CD14-positive monocyte (primary cell): ENCODE measurements at regions not wholly inside any gene's neighbourhood (a gene's known extent, or its start where the extent isn't known, plus 50 kb on each side); places are given as distances from the start of the nearest gene placed in this dataset.

Experiments
- DNase-seq, 3 donors: peaks; one replicate each; pipeline ENCODE4 v3.0.0-alpha.2; 2011 to 2022
- H2AFZ ChIP-seq: 2 replicates; pipeline ENCODE4 v1.6.0; 2012; ENCODE audit warnings: mild to moderate bottlenecking, low read depth, low read length, inconsistent platforms; ENCODE audit not compliant: insufficient read depth, poor library complexity, severe bottlenecking
- H3K27ac ChIP-seq, 2 donors: 1 replicate in 1 of 2; 2 replicates in 1 of 2; pipeline ENCODE4 v1.5.1; 2012 to 2013; ENCODE audit warnings: low read length in 2 of 2, control low read depth in 1 of 2, inconsistent platforms in 1 of 2, low read depth in 1 of 2, mild to moderate bottlenecking in 1 of 2
- H3K27me3 ChIP-seq, 2 donors: one replicate each; pipeline versions ENCODE4 v1.6.0 to v1.6.1; 2011 to 2013; ENCODE audit warnings: low read length in 2 of 2; ENCODE audit not compliant: control insufficient read depth in 2 of 2, insufficient read depth in 2 of 2
- H3K36me3 ChIP-seq, 2 donors: replicated peaks in 1 of 2; 1 replicate in 1 of 2; 2 replicates in 1 of 2; pipeline versions ENCODE4 v1.5.1 to v1.6.1; 2012 to 2013; ENCODE audit warnings: low read length in 2 of 2, control low read depth in 1 of 2, inconsistent platforms in 1 of 2, mild to moderate bottlenecking in 1 of 2; ENCODE audit not compliant: insufficient read depth in 2 of 2, control insufficient read depth in 1 of 2
- H3K4me1 ChIP-seq, 2 donors: 1 replicate in 1 of 2; 2 replicates in 1 of 2; pipeline versions ENCODE4 v1.5.1 to v1.6.1; 2012 to 2013; ENCODE audit warnings: low read length in 2 of 2, control low read depth in 1 of 2, inconsistent platforms in 1 of 2, mild to moderate bottlenecking in 1 of 2, moderate library complexity in 1 of 2; ENCODE audit not compliant: insufficient read depth in 2 of 2, control insufficient read depth in 1 of 2
- H3K4me2 ChIP-seq: replicated peaks from 2 replicates; pipeline ENCODE3; 2012; ENCODE audit warnings: low read length, moderate library complexity, mild to moderate bottlenecking; ENCODE audit not compliant: poor library complexity, severe bottlenecking; ENCODE audit errors: extremely low read depth
- H3K4me3 ChIP-seq, 3 experiments: fragments of 200-600 bp in 1 of 3; sonication (generic) in 1 of 3; replicated peaks in 1 of 3; 1 replicate in 2 of 3; 2 replicates in 1 of 3; pipeline ENCODE4 v1.5.1; 2011 to 2013; ENCODE audit warnings: low read length in 3 of 3, mild to moderate bottlenecking in 3 of 3, control low read depth in 2 of 3, low read depth in 2 of 3, inconsistent platforms in 1 of 3, moderate library complexity in 1 of 3
- H3K79me2 ChIP-seq: 2 replicates; pipeline ENCODE4 v1.6.0; 2012; ENCODE audit warnings: mild to moderate bottlenecking, control low read depth, inconsistent platforms, low read length, moderate library complexity; ENCODE audit not compliant: insufficient read depth
- H3K9ac ChIP-seq: 2 replicates; pipeline ENCODE4 v1.6.0; 2017; ENCODE audit warnings: low read length, mild to moderate bottlenecking; ENCODE audit not compliant: insufficient read depth, poor library complexity, severe bottlenecking
- H3K9me3 ChIP-seq, 2 donors: replicated peaks in 1 of 2; 1 replicate in 1 of 2; 2 replicates in 1 of 2; pipeline versions ENCODE4 v1.5.1 to v1.6.1; 2012 to 2013; ENCODE audit warnings: low read length in 2 of 2, control low read depth in 1 of 2; ENCODE audit not compliant: control insufficient read depth in 1 of 2, insufficient read depth in 1 of 2
- H4K20me1 ChIP-seq: 2 replicates; pipeline ENCODE4 v1.6.0; 2012; ENCODE audit warnings: mild to moderate bottlenecking, low read length, control low read depth, moderate library complexity; ENCODE audit not compliant: insufficient read depth
- H3K27ac Mint-ChIP-seq, 7 donors: one replicate each; pipeline ENCODE4 v1.8.0; 2020; ENCODE audit warnings: mild to moderate bottlenecking in 7 of 7, mixed read lengths in 7 of 7, moderate library complexity in 6 of 7, inconsistent platforms in 2 of 7
- H3K27me3 Mint-ChIP-seq, 3 donors: one replicate each; pipeline ENCODE4 v1.8.0; 2021 to 2022; ENCODE audit warnings: low read depth in 3 of 3, mild to moderate bottlenecking in 3 of 3, mixed read lengths in 3 of 3, moderate library complexity in 3 of 3, inconsistent platforms in 1 of 3
- H3K36me3 Mint-ChIP-seq, 2 donors: one replicate each; pipeline ENCODE4 v1.8.0; 2020; ENCODE audit warnings: mixed read lengths in 2 of 2, inconsistent platforms in 1 of 2, mild to moderate bottlenecking in 1 of 2
- H3K4me1 Mint-ChIP-seq: one replicate; pipeline ENCODE4 v1.8.0; 2020; ENCODE audit warnings: mild to moderate bottlenecking, mixed read lengths
- H3K4me3 Mint-ChIP-seq, 2 donors: one replicate each; pipeline ENCODE4 v1.8.0; 2020; ENCODE audit warnings: mild to moderate bottlenecking in 2 of 2, mixed read lengths in 2 of 2, moderate library complexity in 1 of 2
- H3K9me3 Mint-ChIP-seq, 7 donors: one replicate each; pipeline ENCODE4 v1.8.0; 2020 to 2022; ENCODE audit warnings: mixed read lengths in 7 of 7, mild to moderate bottlenecking in 6 of 7, moderate library complexity in 6 of 7, inconsistent platforms in 2 of 7
- CTCF ChIP-seq: fragments of 200-600 bp; IDR thresholded peaks from one replicate; pipeline ENCODE4 v1.8.0; 2022; ENCODE audit warnings: antibody characterized with exemption, mild to moderate bottlenecking
- WGBS: methylation state at CpG from one replicate; pipeline ENCODE4 v1.1.5; 2013; ENCODE audit warnings: missing lambda C conversion rate; ENCODE audit not compliant: insufficient coverage; 5-methylcytosine and 5-hydroxymethylcytosine counted together
- intact Hi-C, 2 donors: fragments of 100-400 bp; cut with micrococcal nuclease; formaldehyde crosslinking; loops; one replicate each; pipeline versions ENCODE4 v1.15.0 to v1.15.1; 2023

- H3K36me3 Mint-ChIP-seq: no peaks in the 10 kb centered on the region
- H2AFZ ChIP-seq: no peak overlapping the region
- no peaks in the 10 kb centered on the region for H3K27me3 Mint-ChIP-seq
- peaks cover 12 to 15% of the 10 kb centered on the region in 2 donors for H3K4me1 ChIP-seq
- H3K79me2 ChIP-seq: no peaks in the 10 kb centered on the region
- H3K27ac ChIP-seq: peak overlapping the region in 1 of 2 donors; percentile 59
- H3K9ac ChIP-seq: no peak overlapping the region
- H3K4me1 Mint-ChIP-seq: peaks cover 19% of the 10 kb centered on the region
- H3K4me3 ChIP-seq: no peak overlapping the region
- WGBS: 0% methylated on average over 1 of the region's 4 CpGs
- H3K27ac Mint-ChIP-seq: peak overlapping the region; percentile 55 to 88 (median 79)
- H3K27me3 ChIP-seq: no peaks in the 10 kb centered on the region
- no peaks in the 10 kb centered on the region for H3K9me3 Mint-ChIP-seq
- peak; percentile 30 to 70 (median 57) for DNase-seq
- no peaks in the 10 kb centered on the region for H3K36me3 ChIP-seq
- H3K4me3 Mint-ChIP-seq: peak overlapping the region in 1 of 2 donors; percentile 7
- H4K20me1 ChIP-seq: no peaks in the 10 kb centered on the region
- TF ChIP-seq CTCF: no peak
- peak overlapping the region; percentile 11 for H3K4me2 ChIP-seq
- intact Hi-C loops: no loop called here
- H3K9me3 ChIP-seq: no peaks in the 10 kb centered on the region
Observed at GRCh38 chr12:89840162-89840922, 131.7 kb upstream of the ATP2B1 start.

- Mint-ChIP-seq H3K4me1 (peaks cover 19% of the 10 kb centered on the region), H3K36me3 (no peaks in the 10 kb centered on the region), H3K9me3 (no peaks in the 10 kb centered on the region), H3K27me3 (no peaks in the 10 kb centered on the region), H3K27ac (peak overlapping the region in 1 of 7 donors; percentile 40), H3K4me3 (no peak overlapping the region)
- Histone ChIP-seq H4K20me1 (no peaks in the 10 kb centered on the region), H3K9me3 (no peaks in the 10 kb centered on the region), H2AFZ (no peak overlapping the region), H3K9ac (no peak overlapping the region), H3K79me2 (no peaks in the 10 kb centered on the region), H3K4me2 (no peak overlapping the region), H3K4me1 (peaks cover 12 to 15% of the 10 kb centered on the region in 2 donors), H3K27ac (no peak overlapping the region), H3K36me3 (no peaks in the 10 kb centered on the region), H3K4me3 (no peak overlapping the region), H3K27me3 (no peaks in the 10 kb centered on the region)
- no peak for DNase-seq
- 100% methylated on average over 1 of the region's 2 CpGs for WGBS
- TF ChIP-seq CTCF: no peak
- intact Hi-C loops: no loop called here
Observed at GRCh38 chr12:89839444-89839843, 130.8 kb upstream of the ATP2B1 start.
